Colonic mucosa (tissue), 4 donors: ENCODE measurements at regions not wholly inside any gene's neighbourhood (a gene's known extent, or its start where the extent isn't known, plus 50 kb on each side); places are given as distances from the start of the nearest gene placed in this dataset.

ENCODE experiments used
- DNase-seq: peaks from one replicate; pipeline ENCODE4 v3.0.0-alpha.2; 2020
- H3K27ac ChIP-seq: fragments of 200-600 bp; one replicate; pipeline ENCODE4 v1.8.0; 2021
- H3K27me3 ChIP-seq: fragments of 200-600 bp; one replicate; pipeline ENCODE4 v1.8.0; 2021
- H3K36me3 ChIP-seq: fragments of 200-600 bp; one replicate; pipeline ENCODE4 v1.8.0; 2021
- H3K4me1 ChIP-seq: fragments of 200-600 bp; one replicate; pipeline ENCODE4 v1.8.0; 2021; ENCODE audit warnings: mild to moderate bottlenecking
- H3K4me3 ChIP-seq: fragments of 200-600 bp; one replicate; pipeline ENCODE4 v1.8.0; 2021
- H3K9ac ChIP-seq, 2 donors: one replicate each; pipeline ENCODE4 v1.7.0; 2013; ENCODE audit warnings: control low read depth in 2 of 2, low read depth in 2 of 2, low read length in 2 of 2
- H3K9me3 ChIP-seq: fragments of 200-600 bp; one replicate; pipeline ENCODE4 v1.8.0; 2021
- CTCF ChIP-seq: fragments of 200-600 bp; IDR thresholded peaks from one replicate; pipeline ENCODE4 v1.8.0; 2022; ENCODE audit warnings: antibody characterized with exemption, mild to moderate bottlenecking
- intact Hi-C: fragments of 100-400 bp; cut with DNase I; formaldehyde crosslinking; loops from one replicate; pipeline ENCODE4 v1.14.1; 2022
- donor health status: healthy.
- donor health status: DM: no; HTN: no; CAD: no.
- donor health status: DM: no; HTN: no; CAD: no.

- Histone ChIP-seq H3K27me3 (no peaks in the 10 kb centered on the region), H3K36me3 (no peaks in the 10 kb centered on the region), H3K9me3 (no peaks in the 10 kb centered on the region), H3K4me3 (no peak overlapping the region), H3K4me1 (no peaks in the 10 kb centered on the region), H3K27ac (no peak overlapping the region), H3K9ac (no peak overlapping the region)
- no peak for DNase-seq
- intact Hi-C loops, result no loop called here
- no peak for TF ChIP-seq CTCF
Observed at GRCh38 chr16:52071101-52071500, 475.8 kb downstream of the TOX3 start.

- intact Hi-C loops, result no loop called here
- H3K27ac ChIP-seq, result no peak overlapping the region
- no peak for TF ChIP-seq CTCF
Observed at GRCh38 chr16:52070341-52071057, 476.4 kb downstream of the TOX3 start.

DNA sequence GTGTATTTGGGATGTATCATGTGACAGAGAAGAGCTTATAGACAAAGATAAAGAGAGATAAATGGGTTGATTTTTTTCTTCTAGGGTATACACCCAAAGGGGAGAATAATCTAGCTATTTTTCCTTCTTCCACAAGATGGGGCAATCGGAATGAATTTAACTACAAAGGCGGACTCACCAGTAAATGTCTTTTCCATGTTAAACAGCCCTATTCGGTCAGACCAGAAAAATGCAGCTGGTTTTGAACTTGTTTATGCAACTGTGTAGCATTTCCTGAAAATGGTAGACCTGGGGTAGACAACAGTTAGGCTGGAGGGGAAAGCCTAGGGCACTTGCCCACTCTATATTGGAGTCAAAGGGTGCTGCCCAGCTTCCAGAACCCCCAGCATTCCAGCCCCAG, 477.1 kb downstream of the TOX3 start:
- no peak overlapping the region for H3K27ac ChIP-seq
- peak; percentile 29 for TF ChIP-seq CTCF
- H3K27me3 ChIP-seq, result no peaks in the 10 kb centered on the region
- no peaks in the 10 kb centered on the region for H3K9me3 ChIP-seq
- intact Hi-C loops, result loop anchor here (5.0 kb wide), 2 partner anchors 842 to 952 kb away; no protein-coding TSS in a partner anchor
- no peaks in the 10 kb centered on the region for H3K4me1 ChIP-seq
- DNase-seq, result no peak
- H3K36me3 ChIP-seq, result no peaks in the 10 kb centered on the region
- H3K9ac ChIP-seq, result no peak overlapping the region
- H3K4me3 ChIP-seq, result no peak overlapping the region

More at GRCh38 chr16:52070341-52071057, 476.4 kb downstream of the TOX3 start:
- no peak overlapping the region for H3K4me3 ChIP-seq
- no peaks in the 10 kb centered on the region for H3K4me1 ChIP-seq
- DNase-seq, result no peak
- H3K36me3 ChIP-seq, result no peaks in the 10 kb centered on the region
- no peaks in the 10 kb centered on the region for H3K9me3 ChIP-seq
- H3K9ac ChIP-seq, result no peak overlapping the region
- H3K27me3 ChIP-seq, result no peaks in the 10 kb centered on the region

GRCh38 chr16:52068447-52069074, 478.4 kb downstream of the TOX3 start:
- H3K27me3 ChIP-seq, result no peaks in the 10 kb centered on the region
- H3K27ac ChIP-seq, result no peak overlapping the region
- H3K4me3 ChIP-seq, result no peak overlapping the region
- intact Hi-C loops, result loop anchor here (5.0 kb wide), 2 partner anchors 844 to 954 kb away; no protein-coding TSS in a partner anchor
- peak; percentile 31 for DNase-seq
- H3K36me3 ChIP-seq, result no peaks in the 10 kb centered on the region
- no peak for TF ChIP-seq CTCF
- no peaks in the 10 kb centered on the region for H3K4me1 ChIP-seq
- no peaks in the 10 kb centered on the region for H3K9me3 ChIP-seq
- peak overlapping the region in 1 of 2 donors; percentile 4 for H3K9ac ChIP-seq

- Histone ChIP-seq H3K27me3 (no peaks in the 10 kb centered on the region), H3K4me1 (no peaks in the 10 kb centered on the region), H3K9ac (no peak overlapping the region), H3K27ac (no peak overlapping the region), H3K4me3 (no peak overlapping the region), H3K36me3 (no peaks in the 10 kb centered on the region), H3K9me3 (no peaks in the 10 kb centered on the region)
- DNase-seq, result no peak
- intact Hi-C loops, result loop anchor here (5.0 kb wide), 2 partner anchors 845 to 955 kb away; no protein-coding TSS in a partner anchor
- no peak for TF ChIP-seq CTCF
Observed at GRCh38 chr16:52066962-52067361, 480.0 kb downstream of the TOX3 start.
